Coronary artery (tissue), 2 donors: ENCODE measurements at regions not wholly inside any gene's neighbourhood (a gene's known extent, or its start where the extent isn't known, plus 50 kb on each side); places are given as distances from the start of the nearest gene placed in this dataset.

Experiments
- DNase-seq: peaks from one replicate; pipeline ENCODE4 v3.0.0-alpha.2; 2017; ENCODE audit warnings: low spot score
- H3K27ac ChIP-seq, 2 donors: fragments of 200-600 bp; sonication (generic); one replicate each; pipeline ENCODE4 v1.5.1; 2016 to 2019
- H3K4me3 ChIP-seq: fragments of 200-600 bp; sonication (generic); 2 replicates; pipeline ENCODE4 v1.5.1; 2016; ENCODE audit warnings: mild to moderate bottlenecking, moderate library complexity
- CTCF ChIP-seq: fragments of 200-600 bp; sonication (generic); IDR thresholded peaks from one replicate; pipeline ENCODE4 v1.5.1; 2019; ENCODE audit warnings: antibody characterized with exemption

GRCh38 chr4:178471994-178472393, 1029.8 kb upstream of the AGA start:
- DNase-seq, result no peak
- Histone ChIP-seq H3K27ac (no peak overlapping the region), H3K4me3 (no peak overlapping the region)
- TF ChIP-seq CTCF, result no peak

DNA sequence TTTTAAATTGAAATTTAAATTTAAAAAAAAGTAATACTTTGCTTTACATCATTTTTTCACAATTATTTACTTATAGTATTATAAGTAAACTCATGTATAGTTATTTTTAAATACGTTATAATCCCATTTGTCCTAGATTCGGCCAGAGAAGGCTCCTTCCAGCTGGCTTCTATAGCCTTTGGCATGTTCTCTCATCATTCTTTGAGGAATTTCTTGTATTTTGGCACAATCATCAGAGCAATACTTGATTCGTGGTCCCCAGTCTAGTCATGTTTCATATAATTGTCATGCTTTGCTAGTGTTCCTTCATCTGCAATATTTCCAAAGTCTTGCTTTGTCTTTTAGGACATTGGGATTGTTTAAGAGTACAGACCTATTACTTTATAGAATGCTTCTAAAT, 1037.9 kb upstream of the AGA start:
- H3K4me3 ChIP-seq, result no peak overlapping the region
- no peak for DNase-seq
- TF ChIP-seq CTCF, result no peak
- no peak overlapping the region for H3K27ac ChIP-seq

- H3K27ac ChIP-seq, result no peak overlapping the region
- H3K4me3 ChIP-seq, result no peak overlapping the region
- no peak for TF ChIP-seq CTCF
- DNase-seq, result no peak
These were observed 1038.6 kb upstream of the AGA start for GRCh38 chr4:178480881-178481280.

DNA sequence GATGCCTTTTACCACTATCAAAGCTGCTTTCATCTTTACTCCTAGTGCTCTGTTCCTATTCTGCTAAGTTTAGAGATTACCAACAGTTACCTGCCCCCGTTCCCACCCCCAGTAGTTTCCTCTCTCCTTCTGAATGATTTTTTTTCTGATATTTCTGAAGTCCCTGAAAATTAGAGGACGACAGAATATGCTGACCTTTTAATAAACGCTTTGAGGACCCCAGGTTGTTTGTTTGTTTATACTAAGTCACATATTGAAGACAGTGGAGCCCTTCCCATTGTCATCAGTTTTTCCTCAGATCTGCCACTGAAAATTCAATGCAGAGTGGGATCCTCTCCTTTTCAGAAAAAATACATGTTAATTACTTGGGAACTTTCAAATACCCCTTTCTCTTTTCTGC, 1039.3 kb upstream of the AGA start:
- TF ChIP-seq CTCF, result no peak
- Histone ChIP-seq H3K27ac (no peak overlapping the region), H3K4me3 (no peak overlapping the region)
- no peak for DNase-seq

DNA sequence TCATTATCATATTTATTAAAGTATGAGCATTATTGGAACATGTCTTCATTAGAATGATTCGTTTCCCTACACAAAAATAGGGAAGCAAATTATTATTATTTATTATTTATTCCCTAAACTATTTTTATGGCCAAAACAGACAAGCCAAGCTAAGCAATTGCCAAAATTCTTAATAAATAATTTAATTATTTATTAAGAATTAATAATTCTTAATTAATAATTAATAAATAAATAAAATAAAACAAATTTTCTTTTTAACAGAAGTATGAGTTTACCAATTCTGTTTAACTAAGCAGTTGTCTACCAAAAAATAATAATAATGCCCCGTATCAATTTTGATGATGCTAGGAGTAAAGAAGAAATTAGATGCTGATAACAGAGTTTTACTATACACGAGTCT, 1080.8 kb upstream of the AGA start:
- DNase-seq, result no peak
- no peak overlapping the region for H3K27ac ChIP-seq
- TF ChIP-seq CTCF, result no peak
- H3K4me3 ChIP-seq, result no peak overlapping the region

GRCh38 chr4:178535939-178536579, 1093.8 kb upstream of the AGA start:
- no peak for TF ChIP-seq CTCF
- H3K27ac ChIP-seq, result no peak overlapping the region

DNA sequence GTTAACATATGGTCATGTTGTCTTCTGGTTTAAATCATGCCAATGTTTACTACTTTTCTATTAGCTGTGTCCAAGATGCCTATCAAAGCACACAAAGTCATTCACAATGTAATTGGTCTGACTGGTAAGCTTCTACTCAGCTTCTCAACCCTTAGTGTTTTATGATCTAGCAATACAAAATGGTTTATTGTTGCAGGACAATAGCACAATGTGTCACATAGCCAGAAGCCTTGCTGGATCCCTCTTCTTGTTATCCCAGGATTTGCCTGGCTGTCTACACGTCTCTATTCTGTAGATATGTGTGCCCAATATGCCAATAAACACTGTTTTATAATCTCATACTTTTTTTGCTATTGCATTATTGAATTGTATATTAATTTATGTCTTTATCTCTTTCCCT, 1111.0 kb upstream of the AGA start:
- no peak for TF ChIP-seq CTCF
- no peak for DNase-seq
- no peak overlapping the region for H3K4me3 ChIP-seq
- H3K27ac ChIP-seq, result no peak overlapping the region

More at GRCh38 chr4:178535939-178536579, 1093.8 kb upstream of the AGA start:
- no peak for DNase-seq
- H3K4me3 ChIP-seq, result no peak overlapping the region
